ENCODE measurements at regions not wholly inside any gene's neighbourhood (a gene's known extent, or its start where the extent isn't known, plus 50 kb on each side); places are given as distances from the start of the nearest gene placed in this dataset.

DNA sequence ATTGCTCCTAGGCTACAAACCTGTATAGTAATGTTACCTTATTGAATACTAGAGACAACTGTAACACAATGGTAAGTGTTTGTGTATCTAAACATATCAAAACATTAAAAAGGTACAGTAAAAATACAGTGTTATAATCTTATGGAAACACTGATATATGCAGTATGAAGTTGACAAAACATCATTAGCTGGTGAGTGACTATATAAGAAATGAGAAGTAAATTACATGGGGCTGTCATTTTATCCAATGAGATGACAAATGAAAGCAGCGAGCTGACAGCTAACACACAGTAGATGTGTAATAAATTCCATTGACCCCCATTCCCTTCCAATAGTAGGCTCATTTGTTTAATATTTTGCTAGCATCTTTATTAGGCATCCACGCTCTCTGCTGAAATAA is 198.1 kb upstream of the GHITM start:
- DNase-seq (ENCODE audit: low spot score in 2 of 2), result no peak

DNA sequence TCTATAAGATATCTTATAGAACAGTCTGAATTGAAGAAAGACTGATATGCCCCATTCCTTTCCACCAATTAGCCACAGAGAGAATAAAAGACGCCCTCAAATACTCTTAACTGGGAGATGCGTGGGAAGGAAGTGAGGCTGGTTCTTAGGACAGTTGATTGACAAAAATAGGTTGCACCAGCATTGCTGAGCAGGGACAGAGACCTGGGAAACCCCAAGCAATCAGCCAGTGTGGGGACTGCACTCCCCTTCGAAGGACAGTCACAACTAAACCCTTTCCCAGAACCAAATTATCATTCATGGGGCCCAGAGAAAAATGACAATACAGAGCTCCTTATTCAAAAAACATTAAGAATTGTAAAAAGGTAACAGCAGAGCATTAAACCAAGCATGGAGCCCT is 196.9 kb upstream of the GHITM start:
- 88 to 91% methylated on average over 3 of the region's 3 CpGs for WGBS, 2 donors
- no peak overlapping the region for H3K4me3 ChIP-seq (ENCODE audit: low read depth, poor library complexity, severe bottlenecking)
- no peak for DNase-seq (ENCODE audit: low spot score in 2 of 2)
- TF ChIP-seq, protein P1, sequence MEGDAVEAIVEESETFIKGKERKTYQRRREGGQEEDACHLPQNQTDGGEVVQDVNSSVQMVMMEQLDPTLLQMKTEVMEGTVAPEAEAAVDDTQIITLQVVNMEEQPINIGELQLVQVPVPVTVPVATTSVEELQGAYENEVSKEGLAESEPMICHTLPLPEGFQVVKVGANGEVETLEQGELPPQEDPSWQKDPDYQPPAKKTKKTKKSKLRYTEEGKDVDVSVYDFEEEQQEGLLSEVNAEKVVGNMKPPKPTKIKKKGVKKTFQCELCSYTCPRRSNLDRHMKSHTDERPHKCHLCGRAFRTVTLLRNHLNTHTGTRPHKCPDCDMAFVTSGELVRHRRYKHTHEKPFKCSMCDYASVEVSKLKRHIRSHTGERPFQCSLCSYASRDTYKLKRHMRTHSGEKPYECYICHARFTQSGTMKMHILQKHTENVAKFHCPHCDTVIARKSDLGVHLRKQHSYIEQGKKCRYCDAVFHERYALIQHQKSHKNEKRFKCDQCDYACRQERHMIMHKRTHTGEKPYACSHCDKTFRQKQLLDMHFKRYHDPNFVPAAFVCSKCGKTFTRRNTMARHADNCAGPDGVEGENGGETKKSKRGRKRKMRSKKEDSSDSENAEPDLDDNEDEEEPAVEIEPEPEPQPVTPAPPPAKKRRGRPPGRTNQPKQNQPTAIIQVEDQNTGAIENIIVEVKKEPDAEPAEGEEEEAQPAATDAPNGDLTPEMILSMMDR (IDR thresholded peaks at IDR 0.05), result no peak
- no peak for TF ChIP-seq POLR2A (IDR thresholded peaks at IDR 0.05)
- intact Hi-C loops (cut with DNase I; ENCODE audit: low total_unique reads), result no loop called here

More for the DNA sequence above, 198.1 kb upstream of the GHITM start:
- TF ChIP-seq, protein P1 (IDR thresholded peaks at IDR 0.05), result no peak
- no peak for TF ChIP-seq POLR2A (IDR thresholded peaks at IDR 0.05)
- H3K4me3 ChIP-seq (ENCODE audit: low read depth, poor library complexity, severe bottlenecking), result no peak overlapping the region
- intact Hi-C loops (cut with DNase I; ENCODE audit: low total_unique reads), result no loop called here
- WGBS, 2 donors, result 87 to 90% methylated on average over 2 of the region's 2 CpGs

DNA sequence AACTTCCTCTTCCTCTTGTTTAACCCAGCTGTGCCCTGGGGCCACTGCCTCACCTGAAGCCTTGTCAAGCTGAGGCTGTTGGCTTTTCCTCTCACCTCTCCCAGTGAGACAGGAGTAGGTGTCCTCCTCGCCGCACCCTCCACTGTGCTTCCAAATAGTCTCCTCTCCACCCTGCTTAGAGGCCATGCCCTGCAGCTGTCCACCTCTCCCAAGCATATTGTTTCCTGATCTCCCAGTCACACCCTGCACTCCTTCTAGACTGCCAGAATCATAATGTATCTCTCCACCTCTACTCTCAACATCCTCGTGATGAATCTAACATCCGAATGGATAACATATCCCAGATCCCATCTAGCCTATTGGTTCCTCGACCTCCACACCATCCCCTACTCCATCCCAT is 196.3 kb upstream of the GHITM start:
- intact Hi-C loops (cut with DNase I; ENCODE audit: low total_unique reads), result no loop called here
- 64 to 82% methylated on average over 5 of the region's 5 CpGs for WGBS, 2 donors
- DNase-seq (ENCODE audit: low spot score in 2 of 2), result no peak
- TF ChIP-seq POLR2A (IDR thresholded peaks at IDR 0.05), result no peak
- TF ChIP-seq, protein P1 (IDR thresholded peaks at IDR 0.05), result no peak
- no peak overlapping the region for H3K4me3 ChIP-seq (ENCODE audit: low read depth, poor library complexity, severe bottlenecking)

DNA sequence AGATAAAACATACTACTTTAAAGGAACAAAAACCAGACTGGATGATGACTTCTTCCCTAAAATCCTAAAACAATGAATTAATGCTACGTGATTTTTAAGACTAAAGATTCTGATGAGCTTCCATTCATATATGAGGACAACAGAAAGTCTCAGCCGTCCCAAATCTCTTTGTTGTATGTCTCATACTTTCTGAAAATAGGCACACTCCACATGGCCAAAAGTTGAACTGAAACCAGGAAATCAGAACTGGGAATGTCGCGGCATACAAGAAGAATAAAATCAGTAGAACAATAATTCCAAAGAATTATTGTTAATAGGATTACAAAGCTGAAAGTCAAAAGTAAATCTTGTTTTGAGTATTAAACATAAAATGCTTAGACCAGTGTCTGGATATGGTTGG is 195.4 kb upstream of the GHITM start:
- TF ChIP-seq POLR2A (IDR thresholded peaks at IDR 0.05), result no peak
- TF ChIP-seq, protein P1 (IDR thresholded peaks at IDR 0.05), result no peak
- 53 to 66% methylated on average over 4 of the region's 4 CpGs for WGBS, 2 donors
- intact Hi-C loops (cut with DNase I; ENCODE audit: low total_unique reads), result no loop called here
- DNase-seq (ENCODE audit: low spot score in 2 of 2), result no peak
- H3K4me3 ChIP-seq (ENCODE audit: low read depth, poor library complexity, severe bottlenecking), result no peak overlapping the region

DNA sequence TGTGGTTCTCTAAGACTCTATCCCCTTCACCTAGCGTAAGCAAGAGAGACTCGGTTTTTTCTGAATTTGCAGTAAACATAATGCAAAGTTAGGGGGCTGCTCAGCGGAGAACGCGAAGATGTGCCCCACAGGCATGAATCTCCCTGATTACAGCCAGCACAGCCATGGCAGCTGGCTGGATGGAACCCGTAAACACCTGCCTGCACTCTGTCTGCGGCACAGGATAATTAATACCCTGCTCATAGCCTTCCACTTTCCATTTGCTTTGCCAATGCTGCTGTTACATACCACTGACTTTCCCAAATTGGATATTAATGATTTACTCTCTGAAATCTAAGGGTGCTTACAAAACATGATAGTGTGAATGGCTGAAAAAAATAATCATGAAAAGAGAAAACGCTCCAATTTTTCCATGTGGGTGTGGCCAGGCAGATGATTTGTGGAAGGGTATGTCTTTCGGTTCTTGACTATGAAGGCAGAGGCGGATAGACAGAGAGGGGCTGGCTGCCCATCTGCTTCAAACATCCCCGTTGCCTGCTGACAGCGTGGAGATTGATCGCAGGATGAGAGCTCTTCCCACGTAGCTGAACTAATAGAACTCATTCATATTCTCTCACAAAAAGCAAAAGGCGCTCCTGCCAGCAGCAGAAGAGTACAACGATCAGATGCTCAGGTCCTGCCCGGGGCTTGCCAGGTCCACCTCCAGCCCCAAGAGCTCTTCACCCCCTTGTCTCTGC is 193.2 kb upstream of the GHITM start:
- no peak for TF ChIP-seq POLR2A (IDR thresholded peaks at IDR 0.05)
- TF ChIP-seq, protein P1 (IDR thresholded peaks at IDR 0.05), result no peak
- 29 to 37% methylated on average over 17 of the region's 17 CpGs for WGBS, 2 donors
- H3K4me3 ChIP-seq (ENCODE audit: low read depth, poor library complexity, severe bottlenecking), result no peak overlapping the region
- intact Hi-C loops (cut with DNase I; ENCODE audit: low total_unique reads), result no loop called here
- DNase-seq (ENCODE audit: low spot score in 2 of 2), result no peak

DNA sequence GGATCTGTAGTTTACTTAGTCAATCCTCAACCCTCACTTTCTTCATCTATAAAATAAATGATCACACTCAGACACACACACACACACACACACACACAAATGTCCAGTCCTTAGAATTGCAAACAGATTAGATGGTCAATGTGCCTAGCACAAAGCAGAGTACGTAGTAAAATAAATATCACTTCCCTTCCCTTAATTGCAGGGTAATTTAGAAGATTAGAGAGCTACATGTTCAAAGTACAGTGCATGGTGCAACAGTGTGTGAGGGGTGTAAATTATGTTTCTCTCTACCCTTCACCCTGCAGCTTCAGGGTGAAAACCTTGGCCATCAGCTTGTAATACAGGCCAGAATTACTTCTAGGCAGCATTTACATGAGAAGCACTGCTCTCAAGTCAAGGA is 187.0 kb upstream of the GHITM start:
- intact Hi-C loops (cut with DNase I; ENCODE audit: low total_unique reads), result no loop called here
- WGBS, 2 donors, result 79 to 82% methylated on average over 1 of the region's 1 CpG
- no peak overlapping the region for H3K4me3 ChIP-seq (ENCODE audit: low read depth, poor library complexity, severe bottlenecking)
- DNase-seq (ENCODE audit: low spot score in 2 of 2), result no peak
- TF ChIP-seq, protein P1 (IDR thresholded peaks at IDR 0.05), result no peak
- no peak for TF ChIP-seq POLR2A (IDR thresholded peaks at IDR 0.05)
